ENCODE measurements at regions not wholly inside any gene's neighbourhood (a gene's known extent, or its start where the extent isn't known, plus 50 kb on each side); places are given as distances from the start of the nearest gene placed in this dataset.
"Not testable (repeated sequence)": the region's sequence is repeated elsewhere in the genome, so short reads cannot be mapped to it uniquely, and the experiment has no call there.

DNA sequence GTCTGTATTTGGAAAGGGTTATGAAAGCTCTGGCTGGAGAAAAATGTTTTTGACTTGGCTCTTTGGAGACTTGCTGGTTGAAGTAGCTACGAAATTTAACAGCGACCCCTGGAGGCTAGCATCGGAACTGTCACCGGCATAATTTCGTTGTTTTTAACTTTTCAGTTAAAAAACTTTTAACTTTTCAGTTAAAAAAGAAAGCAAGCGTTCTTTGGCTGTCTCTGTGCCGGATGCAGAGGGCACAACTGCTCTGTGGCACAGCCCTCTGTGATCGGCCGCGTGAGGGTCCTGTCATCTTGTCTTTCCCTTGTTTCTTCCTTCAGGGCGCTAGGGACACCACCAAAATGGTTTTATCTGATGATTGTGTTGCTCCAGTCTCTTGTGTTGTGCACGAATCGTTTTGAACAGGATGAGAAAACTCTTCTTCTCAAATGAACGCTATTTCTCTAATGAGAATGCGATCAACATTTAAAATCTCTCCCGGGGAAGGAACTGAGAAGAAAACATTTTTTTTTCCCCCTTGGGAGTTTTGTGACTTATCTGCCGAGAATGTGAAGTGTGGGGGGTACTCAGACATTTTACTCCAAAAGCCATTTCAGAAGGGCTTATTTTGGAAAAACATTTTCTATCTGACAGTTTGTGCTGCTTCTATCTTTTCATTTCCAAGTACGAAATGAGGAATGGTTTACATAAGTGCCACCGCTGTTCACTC is 57.1 kb downstream of the ADCYAP1 start:
- no peaks in the 10 kb centered on the region for H3K27me3 ChIP-seq (ENCODE audit: insufficient read depth in 3 of 3, low read length in 2 of 3)
- no peaks in the 10 kb centered on the region for H3K36me3 ChIP-seq (ENCODE audit: insufficient read depth in 1 of 2, low read depth in 1 of 2)
- H3K9me3 ChIP-seq, result no peaks in the 10 kb centered on the region
- TF ChIP-seq, protein P1, sequence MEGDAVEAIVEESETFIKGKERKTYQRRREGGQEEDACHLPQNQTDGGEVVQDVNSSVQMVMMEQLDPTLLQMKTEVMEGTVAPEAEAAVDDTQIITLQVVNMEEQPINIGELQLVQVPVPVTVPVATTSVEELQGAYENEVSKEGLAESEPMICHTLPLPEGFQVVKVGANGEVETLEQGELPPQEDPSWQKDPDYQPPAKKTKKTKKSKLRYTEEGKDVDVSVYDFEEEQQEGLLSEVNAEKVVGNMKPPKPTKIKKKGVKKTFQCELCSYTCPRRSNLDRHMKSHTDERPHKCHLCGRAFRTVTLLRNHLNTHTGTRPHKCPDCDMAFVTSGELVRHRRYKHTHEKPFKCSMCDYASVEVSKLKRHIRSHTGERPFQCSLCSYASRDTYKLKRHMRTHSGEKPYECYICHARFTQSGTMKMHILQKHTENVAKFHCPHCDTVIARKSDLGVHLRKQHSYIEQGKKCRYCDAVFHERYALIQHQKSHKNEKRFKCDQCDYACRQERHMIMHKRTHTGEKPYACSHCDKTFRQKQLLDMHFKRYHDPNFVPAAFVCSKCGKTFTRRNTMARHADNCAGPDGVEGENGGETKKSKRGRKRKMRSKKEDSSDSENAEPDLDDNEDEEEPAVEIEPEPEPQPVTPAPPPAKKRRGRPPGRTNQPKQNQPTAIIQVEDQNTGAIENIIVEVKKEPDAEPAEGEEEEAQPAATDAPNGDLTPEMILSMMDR (IDR thresholded peaks at IDR 0.05), result peak; percentile 64
- 14 to 16% (median 15%) methylated on average over 19 of the region's 19 CpGs for WGBS, 3 donors
- no peak overlapping the region for H3K27ac ChIP-seq
- DNase-seq, result no peak
- intact Hi-C loops (cut with DNase I), result loop anchor here (10.0 kb wide), 1 partner anchor 97 kb away; no protein-coding TSS in a partner anchor
- no peak for ATAC-seq
- H3K4me1 ChIP-seq, result no peaks in the 10 kb centered on the region
- peak overlapping the region; percentile 51 for H3K4me3 ChIP-seq

DNA sequence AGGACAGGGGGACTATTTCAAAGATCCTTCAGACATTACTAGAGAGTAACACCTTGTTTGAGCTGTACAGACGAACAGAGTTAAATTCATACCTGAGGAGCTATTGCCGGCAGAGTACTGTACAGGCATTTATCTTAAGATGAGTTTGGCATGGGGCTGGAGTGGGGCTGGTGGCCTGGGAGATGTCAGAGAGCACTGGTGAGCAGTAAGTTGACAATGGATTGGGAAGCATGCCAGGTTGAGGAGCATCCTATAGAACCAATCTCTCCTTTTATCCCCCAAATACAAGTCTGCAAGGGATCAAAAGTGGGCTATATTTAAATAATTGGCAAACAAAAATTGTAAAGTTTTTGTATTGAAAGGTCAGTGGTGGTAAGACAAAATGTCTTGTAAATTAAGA is 58.6 kb downstream of the ADCYAP1 start:
- Histone ChIP-seq H3K4me1 (no peaks in the 10 kb centered on the region), H3K27me3 (ENCODE audit: insufficient read depth in 3 of 3, low read length in 2 of 3) (no peaks in the 10 kb centered on the region), H3K36me3 (ENCODE audit: insufficient read depth in 1 of 2, low read depth in 1 of 2) (no peaks in the 10 kb centered on the region), H3K27ac (no peak overlapping the region), H3K9me3 (no peaks in the 10 kb centered on the region), H3K4me3 (no peak overlapping the region)
- ATAC-seq (no peak), DNase-seq (no peak)
- intact Hi-C loops (cut with DNase I), result loop anchor here (10.0 kb wide), 1 partner anchor 98 kb away; no protein-coding TSS in a partner anchor
- WGBS, 3 donors, result 76 to 84% (median 83%) methylated on average over 2 of the region's 2 CpGs
- TF ChIP-seq, protein P1 (IDR thresholded peaks at IDR 0.05), result no peak

DNA sequence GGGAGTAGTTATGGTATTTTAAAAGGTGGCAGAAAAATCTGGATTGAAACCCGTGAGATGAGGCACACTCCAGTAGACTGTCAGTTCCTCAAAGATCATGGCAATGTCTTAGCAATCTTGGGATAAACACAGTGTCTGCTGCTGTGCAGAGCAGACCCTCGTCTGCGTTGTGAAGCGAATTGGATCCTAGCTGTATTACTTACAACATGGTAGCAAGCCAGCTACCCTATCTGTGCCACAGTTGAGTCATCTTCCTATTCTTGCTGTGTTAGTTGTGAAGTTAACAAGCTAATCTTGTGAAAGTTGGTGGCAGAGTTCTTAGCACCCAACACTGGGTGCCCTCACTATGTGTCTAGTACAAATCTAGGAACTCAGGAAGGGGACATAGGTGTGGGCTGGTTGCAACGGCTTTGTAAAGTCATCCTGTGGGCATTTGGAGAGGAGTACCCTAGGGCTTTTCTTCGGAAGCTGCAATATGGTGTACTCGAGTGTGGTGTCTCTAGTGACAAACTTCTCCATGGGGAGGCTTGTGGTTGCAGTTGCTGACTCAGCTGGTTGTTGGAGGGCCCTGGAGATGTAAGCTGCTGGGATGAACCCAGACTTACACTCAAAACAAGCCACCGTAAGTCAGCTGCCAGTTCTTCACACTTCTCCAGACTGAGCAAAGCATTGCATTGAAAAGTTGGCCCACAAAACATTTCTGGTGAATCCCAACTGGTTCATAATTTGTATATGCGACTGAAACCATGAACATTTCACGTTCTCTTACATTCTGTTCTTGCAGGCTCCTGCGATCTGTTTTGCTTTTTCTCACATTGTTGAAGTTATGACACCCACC is 61.5 kb downstream of the ADCYAP1 start:
- TF ChIP-seq, protein P1 (IDR thresholded peaks at IDR 0.05), result no peak

DNA sequence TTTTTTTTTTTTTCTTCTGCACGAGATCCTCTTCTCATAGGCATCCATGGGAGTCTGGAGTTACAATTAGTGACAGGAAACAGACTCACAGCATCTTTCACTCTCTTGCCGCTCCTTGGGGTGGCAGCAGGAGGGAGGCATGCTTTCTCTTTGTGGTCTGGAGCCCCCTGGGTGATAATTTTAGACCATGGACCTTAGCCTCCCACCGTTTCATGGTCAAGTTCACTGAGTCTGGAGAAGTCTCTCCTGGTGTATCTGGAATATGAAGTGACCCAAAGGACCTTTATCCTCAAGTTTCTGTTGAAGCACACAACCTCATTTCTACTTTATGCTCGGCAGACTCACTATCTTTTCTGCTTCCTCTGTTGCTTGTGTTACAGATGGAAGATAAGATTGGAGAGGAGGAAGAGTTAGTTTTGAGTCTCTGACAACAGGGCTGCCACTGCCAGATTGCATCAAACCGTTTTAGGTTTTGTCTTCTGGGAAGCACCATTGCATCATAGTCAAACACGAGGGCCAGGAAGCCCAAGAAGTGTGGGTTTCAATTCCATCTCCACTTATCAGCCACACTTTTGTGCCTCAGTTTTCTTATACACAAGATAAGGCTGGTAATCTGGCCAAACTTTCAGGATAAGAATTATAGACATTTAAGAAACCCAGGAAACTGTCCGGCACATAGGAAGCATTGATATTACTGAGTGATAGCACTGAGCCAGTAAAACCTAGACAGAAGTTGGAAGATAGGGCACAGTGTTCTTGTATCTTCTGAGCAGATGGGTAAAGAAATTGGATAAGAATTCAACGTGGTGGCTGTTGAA is 62.3 kb downstream of the ADCYAP1 start:
- ATAC-seq, result no peak
- Histone ChIP-seq H3K27me3 (ENCODE audit: insufficient read depth in 3 of 3, low read length in 2 of 3) (no peaks in the 10 kb centered on the region), H3K9me3 (no peaks in the 10 kb centered on the region), H3K36me3 (ENCODE audit: insufficient read depth in 1 of 2, low read depth in 1 of 2) (no peaks in the 10 kb centered on the region), H3K4me1 (no peaks in the 10 kb centered on the region), H3K4me3 (no peak overlapping the region), H3K27ac (no peak overlapping the region)
- intact Hi-C loops (cut with DNase I), result loop anchor here (10.0 kb wide), 1 partner anchor 102 kb away; no protein-coding TSS in a partner anchor
- 67 to 69% (median 68%) methylated on average over 8 of the region's 8 CpGs for WGBS, 3 donors
- DNase-seq, result no peak
- TF ChIP-seq, protein P1 (IDR thresholded peaks at IDR 0.05), result no peak

More for the DNA sequence above, 61.5 kb downstream of the ADCYAP1 start:
- no peaks in the 10 kb centered on the region for H3K9me3 ChIP-seq
- no peaks in the 10 kb centered on the region for H3K36me3 ChIP-seq (ENCODE audit: insufficient read depth in 1 of 2, low read depth in 1 of 2)
- ATAC-seq (no peak), DNase-seq (no peak)
- WGBS, 3 donors, result 76 to 82% (median 78%) methylated on average over 11 of the region's 11 CpGs
- no peaks in the 10 kb centered on the region for H3K4me1 ChIP-seq
- intact Hi-C loops (cut with DNase I), result loop anchor here (10.0 kb wide), 1 partner anchor 101 kb away; no protein-coding TSS in a partner anchor
- H3K27ac ChIP-seq, result no peak overlapping the region
- no peak overlapping the region for H3K4me3 ChIP-seq
- H3K27me3 ChIP-seq (ENCODE audit: insufficient read depth in 3 of 3, low read length in 2 of 3), result no peaks in the 10 kb centered on the region

DNA sequence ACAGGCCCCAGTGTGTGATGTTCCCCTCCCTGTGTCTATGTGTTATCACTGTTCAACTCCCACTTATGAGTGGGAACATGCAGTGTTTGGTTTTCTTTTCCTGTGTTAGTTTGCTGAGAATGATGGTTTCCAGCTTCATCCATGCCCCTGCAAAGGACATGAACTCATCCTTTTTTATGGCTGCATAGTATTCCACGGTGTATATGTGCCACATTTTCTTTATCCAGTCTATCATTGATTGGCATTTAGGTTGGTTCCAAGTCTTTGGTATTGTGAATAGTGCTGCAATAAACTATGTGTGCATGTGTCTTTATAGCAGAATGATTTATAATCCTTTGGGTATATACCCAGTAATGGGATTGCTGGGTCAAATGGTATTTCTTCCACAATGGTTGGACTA is 64.2 kb downstream of the ADCYAP1 start:
- intact Hi-C loops (cut with DNase I), result loop anchor here (10.0 kb wide), 1 partner anchor 104 kb away; no protein-coding TSS in a partner anchor

DNA sequence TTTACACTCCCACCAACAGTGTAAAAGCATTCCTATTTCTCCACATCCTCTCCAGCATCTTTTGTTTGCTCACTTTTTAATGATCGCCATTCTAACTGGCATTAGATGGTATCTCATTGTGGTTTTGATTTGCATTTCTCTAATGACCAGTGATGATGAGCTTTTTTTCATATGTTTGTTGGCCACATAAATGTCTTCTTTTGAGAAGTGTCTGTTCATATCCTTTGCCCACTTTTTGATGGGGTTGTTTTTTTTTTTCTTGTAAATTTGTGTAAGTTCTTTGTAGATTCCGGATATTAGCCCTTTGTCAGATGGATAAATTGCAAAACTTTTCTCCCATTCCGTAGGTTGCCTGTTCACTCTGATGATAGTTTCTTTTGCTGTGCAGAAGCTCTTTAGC is 64.6 kb downstream of the ADCYAP1 start:
- not testable (repeated sequence) for H3K27ac ChIP-seq; H3K27me3 ChIP-seq (ENCODE audit: insufficient read depth in 3 of 3, low read length in 2 of 3); H3K36me3 ChIP-seq (ENCODE audit: insufficient read depth in 1 of 2, low read depth in 1 of 2); H3K4me1 ChIP-seq; H3K9me3 ChIP-seq; ATAC-seq; H3K4me3 ChIP-seq; DNase-seq
- intact Hi-C loops (cut with DNase I), result loop anchor here (10.0 kb wide), 1 partner anchor 105 kb away; no protein-coding TSS in a partner anchor
- WGBS, 3 donors, result 73 to 97% (median 93%) methylated on average over 3 of the region's 3 CpGs

More for the DNA sequence above, 64.2 kb downstream of the ADCYAP1 start:
- H3K27ac ChIP-seq; DNase-seq; H3K4me1 ChIP-seq; H3K27me3 ChIP-seq (ENCODE audit: insufficient read depth in 3 of 3, low read length in 2 of 3); H3K36me3 ChIP-seq (ENCODE audit: insufficient read depth in 1 of 2, low read depth in 1 of 2); H3K4me3 ChIP-seq; H3K9me3 ChIP-seq; ATAC-seq: not testable (repeated sequence)
- 82 to 92% (median 87%) methylated on average over 1 of the region's 1 CpG for WGBS, 3 donors

DNA sequence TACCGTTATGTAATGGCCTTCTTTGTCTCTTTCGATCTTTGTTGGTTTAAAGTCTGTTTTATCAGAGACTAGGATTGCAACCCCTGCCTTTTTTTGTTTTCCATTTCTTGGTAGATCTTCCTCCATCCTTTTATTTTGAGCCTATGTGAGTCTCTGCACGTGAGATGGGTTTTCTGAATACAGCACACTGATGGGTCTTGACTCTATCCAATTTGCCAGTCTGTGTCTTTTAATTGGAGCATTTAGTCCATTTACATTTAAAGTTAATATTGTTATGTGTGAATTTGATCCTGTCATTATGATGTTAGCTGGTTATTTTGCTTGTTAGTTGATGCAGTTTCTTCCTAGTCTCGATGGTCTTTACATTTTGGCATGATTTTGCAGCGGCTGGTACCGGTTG is 69.9 kb downstream of the ADCYAP1 start:
- H3K27ac ChIP-seq; ATAC-seq; H3K4me1 ChIP-seq; H3K4me3 ChIP-seq; H3K27me3 ChIP-seq (ENCODE audit: insufficient read depth in 3 of 3, low read length in 2 of 3); intact Hi-C loops (cut with DNase I); DNase-seq; H3K9me3 ChIP-seq; H3K36me3 ChIP-seq (ENCODE audit: insufficient read depth in 1 of 2, low read depth in 1 of 2): not testable (repeated sequence)
- 81 to 88% (median 85%) methylated on average over 1 to 6 of the region's 6 CpGs for WGBS, 3 donors
